ENCODE measurements at regions not wholly inside any gene's neighbourhood (a gene's known extent, or its start where the extent isn't known, plus 50 kb on each side); places are given as distances from the start of the nearest gene placed in this dataset.
A peak's percentile ranks its signal among the peaks of the same experiment; 100 is the strongest.
"Not testable (repeated sequence)": the region's sequence is repeated elsewhere in the genome, so short reads cannot be mapped to it uniquely, and the experiment has no call there.

GRCh38 chrX:2640436-2641150 is 50.5 kb upstream of the CD99 start:
- H3K4me3 ChIP-seq (ENCODE audit: low read depth, low read length): no peak overlapping the region

- H3K4me3 ChIP-seq (ENCODE audit: low read depth, low read length): no peak overlapping the region
Observed at GRCh38 chrX:2638279-2638678, 52.8 kb upstream of the CD99 start.

- H3K4me3 ChIP-seq (ENCODE audit: low read depth, low read length): no peak overlapping the region
Observed at GRCh38 chrX:2635342-2635741, 55.8 kb upstream of the CD99 start.

GRCh38 chrX:2632533-2633504 is 58.3 kb upstream of the CD99 start:
- H3K4me3 ChIP-seq (ENCODE audit: low read depth, low read length): no peak overlapping the region

- no peak overlapping the region for H3K4me3 ChIP-seq (ENCODE audit: low read depth, low read length)
Observed at GRCh38 chrX:2631743-2632532, 59.2 kb upstream of the CD99 start.

GRCh38 chrX:2630935-2631742 is 60.0 kb upstream of the CD99 start:
- H3K4me3 ChIP-seq (ENCODE audit: low read depth, low read length): not testable (repeated sequence)

- H3K4me3 ChIP-seq (ENCODE audit: low read depth, low read length): not testable (repeated sequence)
Observed at GRCh38 chrX:2630008-2630934, 60.8 kb upstream of the CD99 start.

- no peak overlapping the region for H3K4me3 ChIP-seq (ENCODE audit: low read depth, low read length)
Observed at GRCh38 chrX:2629316-2630007, 61.6 kb upstream of the CD99 start.

- no peak overlapping the region for H3K4me3 ChIP-seq (ENCODE audit: low read depth, low read length)
Observed at GRCh38 chrX:2628751-2629315, 62.3 kb upstream of the CD99 start.

- H3K4me3 ChIP-seq (ENCODE audit: low read depth, low read length): no peak overlapping the region
Observed at GRCh38 chrX:2627272-2627867, 63.7 kb upstream of the CD99 start.

- no peak overlapping the region for H3K4me3 ChIP-seq (ENCODE audit: low read depth, low read length)
Observed at GRCh38 chrX:2626750-2627149, 64.3 kb upstream of the CD99 start.

GRCh38 chrX:2620576-2620975 is 70.5 kb upstream of the CD99 start:
- no peak overlapping the region for H3K4me3 ChIP-seq (ENCODE audit: low read depth, low read length)

GRCh38 chrX:2618516-2618915 is 72.6 kb upstream of the CD99 start:
- H3K4me3 ChIP-seq (ENCODE audit: low read depth, low read length): no peak overlapping the region

- no peak overlapping the region for H3K4me3 ChIP-seq (ENCODE audit: low read depth, low read length)
Observed at GRCh38 chrX:2614911-2615310, 76.2 kb upstream of the CD99 start.

- peak overlapping the region; percentile 82 for H3K4me3 ChIP-seq (ENCODE audit: low read depth, low read length)
Observed at GRCh38 chrX:2610246-2611170, 80.6 kb upstream of the CD99 start.

- peak overlapping the region; percentile 82 for H3K4me3 ChIP-seq (ENCODE audit: low read depth, low read length)
Observed at GRCh38 chrX:2609431-2610238, 81.5 kb upstream of the CD99 start.
